ENCODE measurements at regions not wholly inside any gene's neighbourhood (a gene's known extent, or its start where the extent isn't known, plus 50 kb on each side); places are given as distances from the start of the nearest gene placed in this dataset.

DNA sequence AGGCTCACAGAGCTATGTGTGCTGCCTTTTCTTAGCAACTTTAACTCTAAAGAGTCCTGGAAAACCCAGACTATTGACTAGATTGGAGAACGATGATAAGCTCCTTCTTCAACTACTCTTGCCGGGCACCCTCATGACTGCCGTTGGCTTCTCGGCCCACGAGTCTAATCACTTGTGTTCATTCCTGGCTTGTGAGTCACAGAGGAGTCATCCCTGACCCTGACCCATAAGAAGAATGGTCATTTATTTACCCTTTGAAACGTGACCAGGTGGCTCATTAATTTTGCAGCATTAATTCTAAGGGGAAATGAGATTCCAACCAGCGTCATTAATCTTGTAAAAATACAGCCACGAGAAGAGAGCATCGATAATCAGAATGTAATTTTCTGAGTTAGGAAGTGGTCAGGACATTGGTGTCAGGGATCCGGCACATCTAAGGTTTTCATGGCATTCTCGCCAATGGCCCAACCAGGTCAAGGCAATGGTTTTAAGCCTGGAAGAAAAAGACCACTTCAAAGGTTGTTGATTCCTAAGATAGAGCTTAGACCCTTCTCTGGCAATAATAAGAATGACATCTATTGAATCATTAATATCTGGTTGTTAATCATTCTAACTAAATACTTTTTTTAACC lies 183.6 kb upstream of the RUNX1 start:
- FAIRE-seq (no peak), ATAC-seq (no peak), DNase-seq (ENCODE audit: low spot score) (peak; percentile 31)
- no peaks in the 10 kb centered on the region for H3K36me3 ChIP-seq (replicated peaks in 1 of 2; ENCODE audit: control insufficient read depth in 1 of 2, insufficient read depth in 2 of 2, low read length in 2 of 2)
- H3K4me3 ChIP-seq (replicated peaks in 1 of 3; ENCODE audit: insufficient read depth in 1 of 3, low read depth in 2 of 3, low read length in 3 of 3) = no peak overlapping the region
- no peak overlapping the region for H2AFZ ChIP-seq (ENCODE audit: low read length)
- in situ Hi-C loops (cut with HindIII; ENCODE audit: extremely low pct_ligation_motif_present, low pct_unique_long_range_greater_than_20kb) = no loop called here
- WGBS (ENCODE audit: low lambda C conversion rate) = 24% methylated on average over 11 of the region's 11 CpGs
- no peak overlapping the region for H3K4me2 ChIP-seq (ENCODE audit: low read depth, low read length)
- no TSS peak for BruUV-seq (replicated peaks)
- POLR2A ChIA-PET = no interaction called here
- no peak; the same call in 1 of the 2 replicates for TF ChIP-seq FOSL1 (CRISPR knock-in tag; IDR thresholded peaks at IDR 0.05; ENCODE audit: borderline replicate concordance)
- TF ChIP-seq KDM3A (CRISPR knock-in tag; IDR thresholded peaks at IDR 0.05; ENCODE audit: low read depth) = no peak
- TF ChIP-seq FOSL2 (CRISPR knock-in tag; IDR thresholded peaks at IDR 0.05) = peak; percentile 85
- TF ChIP-seq IRX3 (CRISPR knock-in tag; IDR thresholded peaks at IDR 0.05; ENCODE audit: borderline replicate concordance, low read depth) = no peak
- peak; percentile 67 for TF ChIP-seq BHLHE40 (IDR thresholded peaks at IDR 0.05; ENCODE audit: low read length)
- no peak for TF ChIP-seq FOXK2 (IDR thresholded peaks at IDR 0.05)
- no peak for TF ChIP-seq FOXM1 (CRISPR knock-in tag; IDR thresholded peaks at IDR 0.05)
- H3K27me3 ChIP-seq (ENCODE audit: control insufficient read depth in 1 of 2, insufficient read depth in 2 of 2, low read length in 2 of 2) = no peaks in the 10 kb centered on the region
- H3K4me1 ChIP-seq (ENCODE audit: insufficient read depth, low read length) = no peaks in the 10 kb centered on the region
- intact Hi-C loops (cut with micrococcal nuclease; ENCODE audit: unreplicated experiment) = no loop called here
- H3K27ac ChIP-seq (ENCODE audit: extremely low read length, insufficient read depth, low read length) = no peak overlapping the region
- no peaks in the 10 kb centered on the region for H4K20me1 ChIP-seq (ENCODE audit: insufficient read depth, low read length)
- CTCF ChIA-PET (ENCODE audit: low intra/inter-chr PET ratio, low total read pairs) = no interaction called here
- no peaks in the 10 kb centered on the region for H3K9me3 ChIP-seq (ENCODE audit: low read length)
- H3K79me2 ChIP-seq (ENCODE audit: insufficient read depth, low read length) = no peaks in the 10 kb centered on the region
- H3K9ac ChIP-seq (ENCODE audit: insufficient read depth, low read depth, low read length) = no peak overlapping the region

DNA sequence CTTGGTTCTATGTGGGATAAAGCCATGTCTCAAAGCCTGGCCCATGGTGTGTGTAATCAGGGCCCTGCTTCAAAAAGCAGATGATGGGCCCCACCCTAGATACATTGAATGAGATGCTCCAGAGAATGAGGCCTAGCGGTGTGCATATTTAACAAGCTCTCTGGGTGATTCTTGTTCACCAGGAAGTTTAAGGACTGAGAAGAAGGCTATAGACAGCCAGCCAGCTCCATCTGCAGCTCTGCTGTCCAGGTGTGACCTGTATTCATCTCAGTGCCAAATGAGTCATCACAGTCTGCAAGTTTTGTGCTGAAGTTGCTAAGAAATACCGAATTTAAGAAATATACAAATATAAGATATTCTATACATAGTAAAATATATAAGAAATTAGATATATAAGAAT lies 182.0 kb upstream of the RUNX1 start:
- 54% methylated on average over 2 of the region's 2 CpGs for WGBS (ENCODE audit: low lambda C conversion rate)
- no peak overlapping the region for H2AFZ ChIP-seq (ENCODE audit: low read length)
- in situ Hi-C loops (cut with HindIII; ENCODE audit: extremely low pct_ligation_motif_present, low pct_unique_long_range_greater_than_20kb) = no loop called here
- H3K36me3 ChIP-seq (replicated peaks in 1 of 2; ENCODE audit: control insufficient read depth in 1 of 2, insufficient read depth in 2 of 2, low read length in 2 of 2) = no peaks in the 10 kb centered on the region
- H3K4me3 ChIP-seq (replicated peaks in 1 of 3; ENCODE audit: insufficient read depth in 1 of 3, low read depth in 2 of 3, low read length in 3 of 3) = no peak overlapping the region
- no peaks in the 10 kb centered on the region for H3K27me3 ChIP-seq (ENCODE audit: control insufficient read depth in 1 of 2, insufficient read depth in 2 of 2, low read length in 2 of 2)
- no peak overlapping the region for H3K27ac ChIP-seq (ENCODE audit: extremely low read length, insufficient read depth, low read length)
- no peak for FAIRE-seq
- CTCF ChIA-PET (ENCODE audit: low intra/inter-chr PET ratio, low total read pairs) = no interaction called here
- H3K4me2 ChIP-seq (ENCODE audit: low read depth, low read length) = no peak overlapping the region
- H3K79me2 ChIP-seq (ENCODE audit: insufficient read depth, low read length) = no peaks in the 10 kb centered on the region
- peaks cover 14% of the 10 kb centered on the region for H3K4me1 ChIP-seq (ENCODE audit: insufficient read depth, low read length)
- DNase-seq (ENCODE audit: low spot score) = no peak
- intact Hi-C loops (cut with micrococcal nuclease; ENCODE audit: unreplicated experiment) = no loop called here
- no TSS peak for BruUV-seq (replicated peaks)
- ATAC-seq = no peak
- no peak overlapping the region for H3K9ac ChIP-seq (ENCODE audit: insufficient read depth, low read depth, low read length)
- H4K20me1 ChIP-seq (ENCODE audit: insufficient read depth, low read length) = no peaks in the 10 kb centered on the region
- H3K9me3 ChIP-seq (ENCODE audit: low read length) = no peaks in the 10 kb centered on the region
- POLR2A ChIA-PET = no interaction called here
- TF ChIP-seq ZNF230 (CRISPR knock-in tag; IDR thresholded peaks at IDR 0.05) = no peak
- TF ChIP-seq ZNF652 (CRISPR knock-in tag; IDR thresholded peaks at IDR 0.05; ENCODE audit: borderline replicate concordance, low read depth) = no peak
- TF ChIP-seq CHD2 (IDR thresholded peaks at IDR 0.05; ENCODE audit: low read depth, low read length) = no peak
- TF ChIP-seq AGO1 (IDR thresholded peaks at IDR 0.05; ENCODE audit: low read depth, low read length, poor library complexity, severe bottlenecking) = no peak
- TF ChIP-seq ZNF484 (CRISPR knock-in tag; IDR thresholded peaks at IDR 0.05; ENCODE audit: borderline replicate concordance, low read depth) = no peak
- no peak for TF ChIP-seq HNRNPH1 (optimal IDR thresholded peaks at IDR 0.05; ENCODE audit: low read depth, low read length)
- TF ChIP-seq, protein P1, sequence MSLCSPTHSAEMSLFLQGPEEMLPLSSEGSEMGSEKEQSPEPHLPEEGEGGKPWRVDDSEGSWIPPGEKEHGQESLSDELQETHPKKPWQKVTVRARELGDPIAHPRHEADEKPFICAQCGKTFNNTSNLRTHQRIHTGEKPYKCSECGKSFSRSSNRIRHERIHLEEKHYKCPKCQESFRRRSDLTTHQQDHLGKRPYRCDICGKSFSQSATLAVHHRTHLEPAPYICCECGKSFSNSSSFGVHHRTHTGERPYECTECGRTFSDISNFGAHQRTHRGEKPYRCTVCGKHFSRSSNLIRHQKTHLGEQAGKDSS (CRISPR knock-in tag; IDR thresholded peaks at IDR 0.05; ENCODE audit: borderline replicate concordance, low read depth) = no peak
- TF ChIP-seq ZNF782 (CRISPR knock-in tag; IDR thresholded peaks at IDR 0.05; ENCODE audit: borderline replicate concordance) = no peak
- no peak for TF ChIP-seq ZBTB7A (CRISPR knock-in tag; IDR thresholded peaks at IDR 0.05)
- TF ChIP-seq JDP2 (CRISPR knock-in tag; IDR thresholded peaks at IDR 0.05; ENCODE audit: borderline replicate concordance) = no peak
- TF ChIP-seq, protein P2, sequence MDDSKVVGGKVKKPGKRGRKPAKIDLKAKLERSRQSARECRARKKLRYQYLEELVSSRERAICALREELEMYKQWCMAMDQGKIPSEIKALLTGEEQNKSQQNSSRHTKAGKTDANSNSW (CRISPR knock-in tag; IDR thresholded peaks at IDR 0.05; ENCODE audit: borderline replicate concordance) = no peak
- no peak for TF ChIP-seq ZSCAN31 (CRISPR knock-in tag; IDR thresholded peaks at IDR 0.05; ENCODE audit: low read depth)
- TF ChIP-seq, protein P3, sequence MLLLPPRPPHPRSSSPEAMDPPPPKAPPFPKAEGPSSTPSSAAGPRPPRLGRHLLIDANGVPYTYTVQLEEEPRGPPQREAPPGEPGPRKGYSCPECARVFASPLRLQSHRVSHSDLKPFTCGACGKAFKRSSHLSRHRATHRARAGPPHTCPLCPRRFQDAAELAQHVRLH (CRISPR knock-in tag; IDR thresholded peaks at IDR 0.05; ENCODE audit: borderline replicate concordance, low read depth) = no peak

Data from HepG2 (cell line).